ENCODE measurements at regions not wholly inside any gene's neighbourhood (a gene's known extent, or its start where the extent isn't known, plus 50 kb on each side); places are given as distances from the start of the nearest gene placed in this dataset.

GRCh38 chr2:44075541-44075940 is 79.8 kb upstream of the LRPPRC start:
- no peaks in the 10 kb centered on the region for H3K36me3 ChIP-seq

DNA sequence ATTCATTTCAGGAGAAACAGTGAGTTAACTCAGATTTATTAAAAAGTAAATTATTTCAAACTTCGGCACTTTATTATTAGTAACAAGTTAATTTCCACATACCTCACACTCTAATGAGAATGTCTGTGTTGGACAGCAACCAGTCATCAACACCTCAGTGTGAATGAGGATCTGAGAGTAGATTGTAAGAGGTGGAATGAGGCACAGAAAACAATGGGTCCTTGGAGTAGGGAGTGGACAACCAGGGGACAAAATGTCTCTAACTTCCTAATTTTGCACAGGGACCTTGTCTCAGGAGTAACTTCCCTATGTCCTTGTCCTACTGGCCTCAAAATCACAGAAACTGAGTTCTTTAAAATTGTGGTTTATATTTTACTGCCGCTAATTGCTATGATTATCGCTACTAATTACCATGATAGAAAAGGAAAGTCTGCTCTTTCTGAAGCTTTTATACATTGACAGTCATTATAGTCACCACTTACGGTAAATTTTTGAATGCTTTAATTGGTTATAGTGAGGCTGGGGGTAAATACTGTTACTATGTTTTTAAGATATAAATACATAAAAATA is 82.2 kb upstream of the LRPPRC start:
- Histone ChIP-seq H3K9me3 (no peaks in the 10 kb centered on the region), H3K36me3 (no peaks in the 10 kb centered on the region), H3K4me1 (ENCODE audit: control insufficient read depth in 1 of 2, low read depth in 2 of 2) (peaks cover 6 to 9% of the 10 kb centered on the region in 2 donors), H3K27ac (no peak overlapping the region), H3K4me3 (no peak overlapping the region), H3K27me3 (replicated peaks; ENCODE audit: insufficient read depth) (no peaks in the 10 kb centered on the region)
- no peak for TF ChIP-seq CTCF (IDR thresholded peaks at IDR 0.05)
- DNase-seq (ENCODE audit: low spot score), result no peak
- ATAC-seq (ENCODE audit: insufficient number of reproducible peaks, low FRiP score, low read depth), result no peak

More at GRCh38 chr2:44075541-44075940, 79.8 kb upstream of the LRPPRC start:
- no peaks in the 10 kb centered on the region for H3K9me3 ChIP-seq
- no peaks in the 10 kb centered on the region for H3K27me3 ChIP-seq (replicated peaks; ENCODE audit: insufficient read depth)
- no peak overlapping the region for H3K4me3 ChIP-seq
- no peak for DNase-seq (ENCODE audit: low spot score)
- H3K27ac ChIP-seq, result peak overlapping the region in 1 of 2 donors; percentile 66
- ATAC-seq (ENCODE audit: insufficient number of reproducible peaks, low FRiP score, low read depth), result peak; percentile 82
- H3K4me1 ChIP-seq (ENCODE audit: control insufficient read depth in 1 of 2, low read depth in 2 of 2), result peaks cover 6 to 9% of the 10 kb centered on the region in 2 donors
- no peak for TF ChIP-seq CTCF (IDR thresholded peaks at IDR 0.05)

DNA sequence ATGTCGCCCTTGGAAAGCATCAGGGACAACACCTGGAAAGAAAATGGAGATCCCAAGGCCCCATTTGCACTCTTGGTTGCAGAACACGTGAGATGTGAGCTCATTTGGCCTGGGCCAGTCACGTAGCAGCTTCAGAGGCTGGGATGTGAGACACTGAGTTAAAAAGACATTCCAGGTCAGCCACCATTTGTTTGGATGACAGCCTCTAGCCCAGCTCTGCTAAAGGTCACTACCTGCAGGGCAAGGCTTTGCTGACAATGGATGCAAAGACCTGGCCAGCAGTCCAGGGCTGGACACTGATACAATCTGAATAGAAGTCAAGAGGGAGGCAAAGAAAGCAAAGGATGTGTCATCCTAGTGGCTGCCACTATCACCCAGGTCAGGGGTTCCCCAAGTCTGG is 83.9 kb upstream of the LRPPRC start:
- Histone ChIP-seq H3K4me1 (ENCODE audit: control insufficient read depth in 1 of 2, low read depth in 2 of 2) (peaks cover 6 to 9% of the 10 kb centered on the region in 2 donors), H3K36me3 (no peaks in the 10 kb centered on the region), H3K9me3 (no peaks in the 10 kb centered on the region), H3K4me3 (no peak overlapping the region), H3K27ac (no peak overlapping the region), H3K27me3 (replicated peaks; ENCODE audit: insufficient read depth) (no peaks in the 10 kb centered on the region)
- ATAC-seq (ENCODE audit: insufficient number of reproducible peaks, low FRiP score, low read depth), result no peak
- no peak for TF ChIP-seq CTCF (IDR thresholded peaks at IDR 0.05)
- DNase-seq (ENCODE audit: low spot score), result no peak

GRCh38 chr2:44083054-44083453 is 85.6 kb upstream of the PPM1B start:
- peaks cover 5 to 13% of the 10 kb centered on the region in 2 donors for H3K4me1 ChIP-seq (ENCODE audit: control insufficient read depth in 1 of 2, low read depth in 2 of 2)
- TF ChIP-seq CTCF (IDR thresholded peaks at IDR 0.05), result no peak
- H3K9me3 ChIP-seq, result no peaks in the 10 kb centered on the region
- DNase-seq (ENCODE audit: low spot score) (no peak), ATAC-seq (ENCODE audit: insufficient number of reproducible peaks, low FRiP score, low read depth) (no peak)
- H3K4me3 ChIP-seq, result no peak overlapping the region
- H3K27ac ChIP-seq, result no peak overlapping the region
- no peaks in the 10 kb centered on the region for H3K27me3 ChIP-seq (replicated peaks; ENCODE audit: insufficient read depth)
- no peaks in the 10 kb centered on the region for H3K36me3 ChIP-seq

DNA sequence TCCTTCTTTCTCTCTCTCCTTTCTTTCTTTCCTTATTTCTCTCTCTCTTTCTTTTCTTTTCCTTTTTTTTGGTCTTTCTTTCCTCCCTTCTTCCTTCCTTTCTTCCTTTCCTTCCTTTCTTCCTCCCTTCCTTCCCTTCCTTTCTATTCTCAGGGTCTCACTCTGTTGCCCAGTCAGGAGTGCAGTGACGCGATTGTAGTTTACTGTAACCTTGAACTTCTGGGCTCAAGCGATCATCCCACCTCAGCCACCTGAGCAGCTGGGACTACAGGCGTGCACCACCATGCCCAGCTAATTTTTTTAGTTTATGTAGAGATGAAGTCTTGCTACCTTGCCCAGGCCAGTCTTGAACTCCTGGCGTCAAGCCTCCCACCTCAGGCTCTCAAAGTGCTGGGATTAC is 83.8 kb upstream of the PPM1B start:
- Histone ChIP-seq H3K36me3 (no peaks in the 10 kb centered on the region), H3K4me3 (no peak overlapping the region), H3K27me3 (replicated peaks; ENCODE audit: insufficient read depth) (no peaks in the 10 kb centered on the region), H3K27ac (no peak overlapping the region), H3K4me1 (ENCODE audit: control insufficient read depth in 1 of 2, low read depth in 2 of 2) (peaks cover 5 to 15% of the 10 kb centered on the region in 2 donors), H3K9me3 (no peaks in the 10 kb centered on the region)
- no peak for TF ChIP-seq CTCF (IDR thresholded peaks at IDR 0.05)
- DNase-seq (ENCODE audit: low spot score) (no peak), ATAC-seq (ENCODE audit: insufficient number of reproducible peaks, low FRiP score, low read depth) (no peak)

All from thoracic aorta (tissue), 2 donors.